Epithelial cell of proximal tubule (primary cell): ENCODE measurements at regions not wholly inside any gene's neighbourhood (a gene's known extent, or its start where the extent isn't known, plus 50 kb on each side); places are given as distances from the start of the nearest gene placed in this dataset.
A peak's percentile ranks its signal among the peaks of the same experiment; 100 is the strongest.

Source experiments
- DNase-seq: peaks from one replicate; pipeline ENCODE4 v3.0.0-alpha.2; 2011; ENCODE audit warnings: low read depth
- H3K4me3 ChIP-seq: 2 replicates; pipeline ENCODE4 v1.5.1; 2011; ENCODE audit warnings: low read depth, mild to moderate bottlenecking, low read length
- TF ChIP-seq, protein P1 (sequence below): conservative IDR thresholded peaks from 2 replicates; pipeline ENCODE4 v1.5.1; 2012; ENCODE audit warnings: low read depth, mild to moderate bottlenecking, low read length

DNA sequence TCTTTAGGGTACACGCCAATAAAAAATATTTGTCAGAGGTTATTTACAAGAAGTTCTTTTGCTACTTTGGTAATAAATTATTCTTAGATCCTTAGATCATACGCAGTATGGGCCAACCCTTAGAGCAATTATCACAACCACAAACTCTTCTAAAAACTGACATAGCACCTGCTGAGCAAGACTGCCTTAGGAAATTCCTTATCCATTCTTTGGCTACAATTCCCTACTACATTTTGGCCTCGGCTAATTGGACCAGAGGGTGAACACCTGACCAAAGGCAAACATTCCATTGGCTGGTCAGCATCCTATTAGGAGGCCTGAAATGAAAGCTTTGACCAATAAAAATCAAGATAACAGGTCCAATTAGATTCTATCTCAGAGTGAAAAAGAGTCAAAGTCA is 147.6 kb upstream of the CCDC68 start:
- H3K4me3 ChIP-seq = no peak overlapping the region
- DNase-seq = no peak
- TF ChIP-seq, protein P1, sequence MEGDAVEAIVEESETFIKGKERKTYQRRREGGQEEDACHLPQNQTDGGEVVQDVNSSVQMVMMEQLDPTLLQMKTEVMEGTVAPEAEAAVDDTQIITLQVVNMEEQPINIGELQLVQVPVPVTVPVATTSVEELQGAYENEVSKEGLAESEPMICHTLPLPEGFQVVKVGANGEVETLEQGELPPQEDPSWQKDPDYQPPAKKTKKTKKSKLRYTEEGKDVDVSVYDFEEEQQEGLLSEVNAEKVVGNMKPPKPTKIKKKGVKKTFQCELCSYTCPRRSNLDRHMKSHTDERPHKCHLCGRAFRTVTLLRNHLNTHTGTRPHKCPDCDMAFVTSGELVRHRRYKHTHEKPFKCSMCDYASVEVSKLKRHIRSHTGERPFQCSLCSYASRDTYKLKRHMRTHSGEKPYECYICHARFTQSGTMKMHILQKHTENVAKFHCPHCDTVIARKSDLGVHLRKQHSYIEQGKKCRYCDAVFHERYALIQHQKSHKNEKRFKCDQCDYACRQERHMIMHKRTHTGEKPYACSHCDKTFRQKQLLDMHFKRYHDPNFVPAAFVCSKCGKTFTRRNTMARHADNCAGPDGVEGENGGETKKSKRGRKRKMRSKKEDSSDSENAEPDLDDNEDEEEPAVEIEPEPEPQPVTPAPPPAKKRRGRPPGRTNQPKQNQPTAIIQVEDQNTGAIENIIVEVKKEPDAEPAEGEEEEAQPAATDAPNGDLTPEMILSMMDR = no peak

DNA sequence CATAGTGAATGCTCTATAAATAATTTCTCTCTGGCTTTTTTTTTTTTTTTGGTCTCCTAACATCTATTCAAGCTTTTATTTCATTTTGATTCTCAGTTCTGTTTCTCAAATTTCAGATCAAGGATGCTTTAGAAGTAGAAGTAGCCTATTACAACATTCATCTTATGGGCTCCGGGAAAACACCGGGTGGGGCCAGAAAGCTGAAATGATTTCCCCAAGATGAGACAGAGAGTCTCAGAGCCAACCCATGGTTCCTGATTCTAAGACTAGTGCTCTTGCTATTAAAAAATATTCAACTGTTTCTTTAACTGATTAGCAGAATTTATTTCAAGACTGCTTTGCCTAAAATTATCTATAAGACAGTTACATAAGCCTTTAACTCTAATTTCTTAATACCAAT is 147.2 kb upstream of the CCDC68 start:
- no peak for DNase-seq
- TF ChIP-seq, protein P1 = no peak
- no peak overlapping the region for H3K4me3 ChIP-seq

DNA sequence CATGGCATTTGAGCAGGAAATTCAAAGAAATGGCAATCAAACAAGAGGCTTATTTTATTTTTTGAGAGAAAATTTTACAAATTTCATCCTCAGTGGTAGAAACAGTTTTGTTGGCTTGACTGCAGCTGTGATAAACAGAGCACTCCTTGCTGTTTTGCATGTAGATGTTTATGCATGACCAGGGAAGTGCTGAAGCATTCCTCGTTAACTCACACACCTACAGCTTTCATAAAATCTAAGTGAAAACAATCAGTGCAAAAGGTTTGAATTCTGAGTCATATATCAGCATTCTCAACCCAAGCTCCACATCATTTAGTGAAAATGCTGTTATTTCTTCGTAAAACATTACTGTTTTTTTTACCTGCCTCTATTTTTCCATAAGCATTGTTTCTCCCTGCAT is 146.6 kb upstream of the CCDC68 start:
- DNase-seq = no peak
- TF ChIP-seq, protein P1 = no peak
- no peak overlapping the region for H3K4me3 ChIP-seq

DNA sequence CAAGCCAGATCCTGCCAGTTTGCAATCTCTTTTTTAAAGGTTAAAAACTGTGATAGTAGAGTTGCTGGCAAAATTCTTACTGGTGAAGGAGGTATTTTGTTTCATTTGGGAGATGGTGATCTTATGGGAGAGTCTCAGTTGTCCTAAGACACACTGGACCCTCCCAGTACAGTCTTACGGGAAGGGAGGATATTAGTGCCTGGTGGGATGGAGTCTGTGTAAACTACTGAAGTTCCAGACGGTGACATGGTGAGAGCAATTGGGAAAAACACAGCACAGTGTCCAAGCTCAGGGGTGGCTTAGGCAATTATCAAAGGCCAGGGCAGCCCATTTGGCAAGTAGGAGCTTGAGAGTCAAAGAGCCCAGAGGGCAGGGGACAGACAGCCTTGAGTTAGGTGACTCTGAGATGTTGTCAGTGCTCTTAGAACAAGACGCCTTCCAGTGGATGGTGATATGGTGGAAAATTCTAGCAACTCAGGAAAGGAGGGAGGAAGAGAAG is 143.7 kb upstream of the CCDC68 start:
- no peak overlapping the region for H3K4me3 ChIP-seq
- TF ChIP-seq, protein P1 = no peak
- DNase-seq = no peak

DNA sequence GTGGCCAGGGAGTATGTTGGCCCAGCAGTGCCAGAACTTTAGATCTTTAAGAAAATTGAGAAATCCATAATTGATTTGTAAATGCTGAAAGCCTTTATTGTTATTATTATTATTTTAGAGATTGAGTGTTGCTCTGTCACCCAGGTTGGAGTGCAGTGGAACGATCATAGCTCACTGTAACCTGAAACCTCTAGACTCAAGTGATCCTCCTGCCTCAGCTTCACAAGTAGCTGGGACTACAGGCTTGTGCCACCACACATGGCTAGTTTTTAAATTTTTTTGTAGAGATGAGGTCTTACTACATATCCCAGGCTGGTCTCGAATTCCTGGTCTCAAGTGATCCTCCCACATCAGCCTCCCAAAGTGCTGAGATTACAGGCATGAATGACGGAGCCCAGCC is 143.2 kb upstream of the CCDC68 start:
- DNase-seq = no peak
- TF ChIP-seq, protein P1 = no peak
- no peak overlapping the region for H3K4me3 ChIP-seq

DNA sequence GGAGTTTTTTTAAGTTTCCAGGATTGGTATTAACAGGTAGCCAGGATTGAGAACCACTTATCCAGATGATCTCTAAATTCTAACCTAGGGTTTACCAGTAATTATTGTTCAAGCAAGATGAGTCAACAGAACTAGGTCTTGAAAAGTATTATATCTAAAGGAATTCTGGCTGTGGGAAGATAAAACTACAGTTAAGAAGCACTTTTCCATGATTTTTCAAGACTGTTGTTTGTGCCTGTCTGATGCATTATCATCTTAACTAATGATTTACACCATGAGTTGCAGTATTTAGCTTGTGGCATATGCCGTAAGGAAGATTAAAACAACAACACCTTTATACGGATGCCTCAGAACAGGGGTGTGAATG is 142.2 kb upstream of the CCDC68 start:
- H3K4me3 ChIP-seq = no peak overlapping the region
- TF ChIP-seq, protein P1 = no peak
- DNase-seq = no peak

DNA sequence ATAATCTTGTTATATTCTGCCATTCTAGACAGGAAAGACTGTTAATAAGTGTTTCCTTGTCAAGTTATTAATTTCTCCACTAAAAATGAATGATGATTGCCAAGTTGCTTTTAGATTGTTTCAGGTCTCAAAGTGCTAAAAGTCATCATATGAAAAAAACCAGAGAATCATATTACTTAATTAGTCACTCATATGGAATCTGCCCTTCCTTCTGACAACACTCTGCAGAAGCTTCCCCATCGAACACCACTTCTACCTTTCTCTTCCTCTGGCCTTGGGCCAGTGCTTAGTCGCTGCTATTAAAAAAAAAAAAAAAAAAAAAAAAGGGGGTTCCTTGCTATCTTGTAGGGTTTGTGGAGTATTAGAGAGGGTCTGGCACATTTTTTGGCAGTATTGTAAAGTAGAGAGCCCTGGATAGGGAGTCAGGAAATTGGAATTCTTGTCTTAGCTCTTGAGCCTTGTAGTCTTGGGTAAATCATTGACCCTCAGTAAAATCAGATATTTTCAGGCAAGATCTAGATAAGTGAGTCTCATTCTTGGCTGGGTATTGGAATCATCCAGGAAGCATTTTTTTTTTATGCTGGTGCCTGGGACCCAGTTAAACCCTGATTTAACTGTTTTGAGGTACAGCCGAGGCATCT is 141.7 kb upstream of the CCDC68 start:
- DNase-seq = peak; percentile 68
- TF ChIP-seq, protein P1 = no peak
- no peak overlapping the region for H3K4me3 ChIP-seq
